Occipital lobe (tissue), 1 donor: ENCODE measurements at regions not wholly inside any gene's neighbourhood (a gene's known extent, or its start where the extent isn't known, plus 50 kb on each side); places are given as distances from the start of the nearest gene placed in this dataset.
"Not testable (repeated sequence)": the region's sequence is repeated elsewhere in the genome, so short reads cannot be mapped to it uniquely, and the experiment has no call there.

Experiments used
- DNase-seq: peaks from one replicate; lab custom pipeline; 2025; lab: John Stamatoyannopoulos, UW

GRCh38 chr18:55967019-55967418, 379.0 kb upstream of the TCF4 start:
- DNase-seq: no peak

GRCh38 chr18:55964171-55964570, 376.2 kb upstream of the TCF4 start:
- DNase-seq: no peak

- no peak for DNase-seq
Observed at GRCh38 chr18:55953326-55953725, 365.3 kb upstream of the TCF4 start.

- DNase-seq: not testable (repeated sequence)
Observed at GRCh38 chr18:55951738-55952137, 363.7 kb upstream of the TCF4 start.

- no peak for DNase-seq
Observed at GRCh38 chr18:55950379-55951166, 362.6 kb upstream of the TCF4 start.

GRCh38 chr18:55934821-55935220, 346.8 kb upstream of the TCF4 start:
- no peak for DNase-seq

- no peak for DNase-seq
Observed at GRCh38 chr18:55932675-55933074, 344.7 kb upstream of the TCF4 start.

- DNase-seq: no peak
Observed at GRCh38 chr18:55927831-55928230, 339.8 kb upstream of the TCF4 start.

GRCh38 chr18:55925772-55926171, 337.8 kb upstream of the TCF4 start:
- DNase-seq: no peak

- DNase-seq: no peak
Observed at GRCh38 chr18:55920063-55920462, 332.1 kb upstream of the TCF4 start.

GRCh38 chr18:55918444-55918843, 330.5 kb upstream of the TCF4 start:
- no peak for DNase-seq

GRCh38 chr18:55912919-55913318, 324.9 kb upstream of the TCF4 start:
- DNase-seq: no peak

GRCh38 chr18:55912071-55912470, 324.1 kb upstream of the TCF4 start:
- no peak for DNase-seq

GRCh38 chr18:55910296-55910695, 322.3 kb upstream of the TCF4 start:
- DNase-seq: no peak

- no peak for DNase-seq
Observed at GRCh38 chr18:55908901-55909366, 320.9 kb upstream of the TCF4 start.

- no peak for DNase-seq
Observed at GRCh38 chr18:55907453-55908175, 319.6 kb upstream of the TCF4 start.

GRCh38 chr18:55906536-55906935, 318.5 kb upstream of the TCF4 start:
- DNase-seq: no peak

GRCh38 chr18:55903911-55904310, 315.9 kb upstream of the TCF4 start:
- DNase-seq: no peak

GRCh38 chr18:55900380-55900779, 312.4 kb upstream of the TCF4 start:
- DNase-seq: no peak

- no peak for DNase-seq
Observed at GRCh38 chr18:55897091-55897689, 309.2 kb upstream of the TCF4 start.

- no peak for DNase-seq
Observed at GRCh38 chr18:55893948-55894347, 306.0 kb upstream of the TCF4 start.
